Glutamatergic neuron (in vitro differentiated cells): ENCODE measurements at regions not wholly inside any gene's neighbourhood (a gene's known extent, or its start where the extent isn't known, plus 50 kb on each side); places are given as distances from the start of the nearest gene placed in this dataset.
A peak's percentile ranks its signal among the peaks of the same experiment; 100 is the strongest.

Experiments used
- DNase-seq: peaks from one replicate; pipeline ENCODE4 v3.0.0; 2022
- H3K27ac Mint-ChIP-seq: one replicate; pipeline ENCODE4 v1.8.0; 2020; ENCODE audit warnings: mild to moderate bottlenecking, mixed read lengths, inconsistent platforms; ENCODE audit not compliant: unreplicated experiment
- H3K27me3 Mint-ChIP-seq: one replicate; pipeline ENCODE4 v1.8.0; 2020; ENCODE audit warnings: mild to moderate bottlenecking, moderate library complexity, mixed read lengths, inconsistent platforms; ENCODE audit not compliant: unreplicated experiment
- H3K36me3 Mint-ChIP-seq: one replicate; pipeline ENCODE4 v1.8.0; 2020; ENCODE audit warnings: mild to moderate bottlenecking, mixed read lengths, inconsistent platforms; ENCODE audit not compliant: unreplicated experiment
- H3K4me1 Mint-ChIP-seq: one replicate; pipeline ENCODE4 v1.8.0; 2020; ENCODE audit warnings: mild to moderate bottlenecking, low read depth, mixed read lengths, inconsistent platforms; ENCODE audit not compliant: unreplicated experiment
- H3K4me3 Mint-ChIP-seq: one replicate; pipeline ENCODE4 v1.8.0; 2020; ENCODE audit warnings: mild to moderate bottlenecking, mixed read lengths, inconsistent platforms; ENCODE audit not compliant: unreplicated experiment
- H3K9me3 Mint-ChIP-seq: one replicate; pipeline ENCODE4 v1.8.0; 2020; ENCODE audit warnings: mild to moderate bottlenecking, moderate library complexity, mixed read lengths, inconsistent platforms; ENCODE audit not compliant: unreplicated experiment
- CTCF ChIP-seq: fragments of 200-600 bp; sonication (generic); IDR thresholded peaks from one replicate; pipeline ENCODE4 v1.5.0; 2021; ENCODE audit not compliant: partially characterized antibody, unreplicated experiment

GRCh38 chr3:134302674-134303073 lies 52.0 kb upstream of the RYK start:
- Mint-ChIP-seq H3K4me3 (no peak overlapping the region), H3K9me3 (peaks cover 2% of the 10 kb centered on the region), H3K4me1 (no peaks in the 10 kb centered on the region), H3K27ac (no peak overlapping the region), H3K36me3 (no peaks in the 10 kb centered on the region), H3K27me3 (no peaks in the 10 kb centered on the region)
- TF ChIP-seq CTCF = no peak
- no peak for DNase-seq

- TF ChIP-seq CTCF = no peak
- Mint-ChIP-seq H3K27ac (no peak overlapping the region), H3K9me3 (peaks cover 2% of the 10 kb centered on the region), H3K4me1 (no peaks in the 10 kb centered on the region), H3K36me3 (peaks cover 7% of the 10 kb centered on the region), H3K4me3 (no peak overlapping the region), H3K27me3 (no peaks in the 10 kb centered on the region)
- DNase-seq = peak; percentile 46
Measured at GRCh38 chr3:134300520-134300919, 49.9 kb upstream of the RYK start.
